ENCODE measurements at regions not wholly inside any gene's neighbourhood (a gene's known extent, or its start where the extent isn't known, plus 50 kb on each side); places are given as distances from the start of the nearest gene placed in this dataset.

GRCh38 chr2:144317071-144317738, 202.7 kb downstream of the ZEB2 start:
- no peak for DNase-seq
- Mint-ChIP-seq H3K9me3 (peaks cover 5 to 9% of the 10 kb centered on the region in 2 donors), H3K36me3 (ENCODE audit: insufficient read depth in 2 of 2) (peaks cover 23 to 26% of the 10 kb centered on the region in 2 donors), H3K4me1 (ENCODE audit: low read depth) (peaks cover 20% of the 10 kb centered on the region), H3K27ac (peak overlapping the region; percentile 16), H3K4me3 (no peak overlapping the region), H3K27me3 (ENCODE audit: low read depth) (no peaks in the 10 kb centered on the region)
- no peak for ATAC-seq (replicated peaks in 1 of 2)

GRCh38 chr2:144310889-144311608, 208.9 kb downstream of the ZEB2 start:
- H3K27me3 Mint-ChIP-seq (ENCODE audit: low read depth), result no peaks in the 10 kb centered on the region
- peak overlapping the region in 1 of 2 donors; percentile 45 for H3K4me3 Mint-ChIP-seq
- peaks cover 24 to 38% of the 10 kb centered on the region in 2 donors for H3K36me3 Mint-ChIP-seq (ENCODE audit: insufficient read depth in 2 of 2)
- H3K9me3 Mint-ChIP-seq, result peaks cover 9 to 15% of the 10 kb centered on the region in 2 donors
- DNase-seq (no peak), ATAC-seq (replicated peaks in 1 of 2) (peak; percentile 34 to 87)
- peak overlapping the region; percentile 49 for H3K27ac Mint-ChIP-seq
- H3K4me1 Mint-ChIP-seq (ENCODE audit: low read depth), result peaks cover 35% of the 10 kb centered on the region

- Mint-ChIP-seq H3K4me3 (peak overlapping the region; percentile 10 to 45), H3K36me3 (ENCODE audit: insufficient read depth in 2 of 2) (peaks cover 21 to 34% of the 10 kb centered on the region in 2 donors), H3K9me3 (peaks cover 9 to 15% of the 10 kb centered on the region in 2 donors), H3K4me1 (ENCODE audit: low read depth) (peaks cover 38% of the 10 kb centered on the region), H3K27me3 (ENCODE audit: low read depth) (no peaks in the 10 kb centered on the region), H3K27ac (peak overlapping the region; percentile 49)
- DNase-seq, result no peak
- peak; percentile 32 to 74 for ATAC-seq (replicated peaks in 1 of 2)
Measured at GRCh38 chr2:144310484-144310883, 209.4 kb downstream of the ZEB2 start.

- ATAC-seq (replicated peaks in 1 of 2) (no peak), DNase-seq (no peak)
- H3K4me1 Mint-ChIP-seq (ENCODE audit: low read depth), result peaks cover 46% of the 10 kb centered on the region
- peaks cover 9 to 10% of the 10 kb centered on the region in 2 donors for H3K9me3 Mint-ChIP-seq
- peaks cover 18 to 27% of the 10 kb centered on the region in 2 donors for H3K36me3 Mint-ChIP-seq (ENCODE audit: insufficient read depth in 2 of 2)
- H3K27ac Mint-ChIP-seq, result no peak overlapping the region
- no peaks in the 10 kb centered on the region for H3K27me3 Mint-ChIP-seq (ENCODE audit: low read depth)
- no peak overlapping the region for H3K4me3 Mint-ChIP-seq
Measured at GRCh38 chr2:144307711-144308110, 212.2 kb downstream of the ZEB2 start.

GRCh38 chr2:144304202-144304601, 215.7 kb downstream of the ZEB2 start:
- DNase-seq (no peak), ATAC-seq (replicated peaks in 1 of 2) (peak; percentile 36 to 81)
- H3K27ac Mint-ChIP-seq, result peak overlapping the region; percentile 0
- peaks cover 23% of the 10 kb centered on the region for H3K4me1 Mint-ChIP-seq (ENCODE audit: low read depth)
- no peaks in the 10 kb centered on the region for H3K27me3 Mint-ChIP-seq (ENCODE audit: low read depth)
- H3K4me3 Mint-ChIP-seq, result peak overlapping the region in 1 of 2 donors; percentile 68
- H3K9me3 Mint-ChIP-seq, result no peaks in the 10 kb centered on the region
- peaks cover 3 to 6% of the 10 kb centered on the region in 2 donors for H3K36me3 Mint-ChIP-seq (ENCODE audit: insufficient read depth in 2 of 2)

- H3K36me3 Mint-ChIP-seq (ENCODE audit: insufficient read depth in 2 of 2), result peaks cover 5 to 6% of the 10 kb centered on the region in 2 donors
- H3K4me3 Mint-ChIP-seq, result no peak overlapping the region
- H3K4me1 Mint-ChIP-seq (ENCODE audit: low read depth), result peaks cover 8% of the 10 kb centered on the region
- H3K27ac Mint-ChIP-seq, result no peak overlapping the region
- no peaks in the 10 kb centered on the region for H3K9me3 Mint-ChIP-seq
- DNase-seq, result no peak
- no peak for ATAC-seq (replicated peaks in 1 of 2)
- no peaks in the 10 kb centered on the region for H3K27me3 Mint-ChIP-seq (ENCODE audit: low read depth)
Measured at GRCh38 chr2:144300632-144301031, 219.3 kb downstream of the ZEB2 start.

GRCh38 chr2:144290276-144290675, 229.6 kb downstream of the ZEB2 start:
- Mint-ChIP-seq H3K4me3 (no peak overlapping the region), H3K27ac (no peak overlapping the region), H3K27me3 (ENCODE audit: low read depth) (no peaks in the 10 kb centered on the region), H3K4me1 (ENCODE audit: low read depth) (peaks cover 8% of the 10 kb centered on the region), H3K9me3 (peaks cover 5 to 7% of the 10 kb centered on the region in 2 donors), H3K36me3 (ENCODE audit: insufficient read depth in 2 of 2) (peaks cover 0 to 9% of the 10 kb centered on the region in 2 donors)
- DNase-seq (no peak), ATAC-seq (replicated peaks in 1 of 2) (no peak)

GRCh38 chr2:144288438-144288837, 231.5 kb downstream of the ZEB2 start:
- Mint-ChIP-seq H3K36me3 (ENCODE audit: insufficient read depth in 2 of 2) (peaks cover 0 to 7% of the 10 kb centered on the region in 2 donors), H3K4me1 (ENCODE audit: low read depth) (peaks cover 8% of the 10 kb centered on the region), H3K27ac (no peak overlapping the region), H3K9me3 (peaks cover 5 to 7% of the 10 kb centered on the region in 2 donors), H3K4me3 (no peak overlapping the region), H3K27me3 (ENCODE audit: low read depth) (no peaks in the 10 kb centered on the region)
- DNase-seq (no peak), ATAC-seq (replicated peaks in 1 of 2) (no peak)

- DNase-seq, result no peak
- peaks cover 0 to 3% of the 10 kb centered on the region in 2 donors for H3K9me3 Mint-ChIP-seq
- ATAC-seq (replicated peaks in 1 of 2), result no peak
- H3K4me1 Mint-ChIP-seq (ENCODE audit: low read depth), result peaks cover 12% of the 10 kb centered on the region
- peaks cover 0 to 2% of the 10 kb centered on the region in 2 donors for H3K36me3 Mint-ChIP-seq (ENCODE audit: insufficient read depth in 2 of 2)
- H3K27ac Mint-ChIP-seq, result no peak overlapping the region
- H3K27me3 Mint-ChIP-seq (ENCODE audit: low read depth), result no peaks in the 10 kb centered on the region
- H3K4me3 Mint-ChIP-seq, result no peak overlapping the region
Measured at GRCh38 chr2:144285324-144285723, 234.6 kb downstream of the ZEB2 start.

- peaks cover 0 to 3% of the 10 kb centered on the region in 2 donors for H3K36me3 Mint-ChIP-seq (ENCODE audit: insufficient read depth in 2 of 2)
- no peaks in the 10 kb centered on the region for H3K9me3 Mint-ChIP-seq
- H3K27me3 Mint-ChIP-seq (ENCODE audit: low read depth), result no peaks in the 10 kb centered on the region
- no peak overlapping the region for H3K4me3 Mint-ChIP-seq
- no peak overlapping the region for H3K27ac Mint-ChIP-seq
- H3K4me1 Mint-ChIP-seq (ENCODE audit: low read depth), result peaks cover 35% of the 10 kb centered on the region
- ATAC-seq (replicated peaks in 1 of 2) (no peak), DNase-seq (no peak)
Measured at GRCh38 chr2:144281476-144281875, 238.4 kb downstream of the ZEB2 start.

GRCh38 chr2:144280009-144280408, 239.9 kb downstream of the ZEB2 start:
- Mint-ChIP-seq H3K27ac (no peak overlapping the region), H3K9me3 (no peaks in the 10 kb centered on the region), H3K36me3 (ENCODE audit: insufficient read depth in 2 of 2) (peaks cover 0 to 3% of the 10 kb centered on the region in 2 donors), H3K27me3 (ENCODE audit: low read depth) (no peaks in the 10 kb centered on the region), H3K4me1 (ENCODE audit: low read depth) (peaks cover 27% of the 10 kb centered on the region), H3K4me3 (no peak overlapping the region)
- DNase-seq (no peak), ATAC-seq (replicated peaks in 1 of 2) (no peak)

GRCh38 chr2:144279165-144279564, 240.8 kb downstream of the ZEB2 start:
- peak overlapping the region; percentile 54 for H3K27ac Mint-ChIP-seq
- DNase-seq (no peak), ATAC-seq (replicated peaks in 1 of 2) (no peak)
- H3K4me1 Mint-ChIP-seq (ENCODE audit: low read depth), result peaks cover 27% of the 10 kb centered on the region
- H3K36me3 Mint-ChIP-seq (ENCODE audit: insufficient read depth in 2 of 2), result peaks cover 0 to 3% of the 10 kb centered on the region in 2 donors
- H3K4me3 Mint-ChIP-seq, result peak overlapping the region in 1 of 2 donors; percentile 43
- H3K27me3 Mint-ChIP-seq (ENCODE audit: low read depth), result no peaks in the 10 kb centered on the region
- H3K9me3 Mint-ChIP-seq, result no peaks in the 10 kb centered on the region

- DNase-seq (no peak), ATAC-seq (replicated peaks in 1 of 2) (no peak)
- H3K4me1 Mint-ChIP-seq (ENCODE audit: low read depth), result peaks cover 27% of the 10 kb centered on the region
- no peaks in the 10 kb centered on the region for H3K9me3 Mint-ChIP-seq
- H3K36me3 Mint-ChIP-seq (ENCODE audit: insufficient read depth in 2 of 2), result peaks cover 0 to 3% of the 10 kb centered on the region in 2 donors
- H3K4me3 Mint-ChIP-seq, result peak overlapping the region; percentile 11 to 27
- no peak overlapping the region for H3K27ac Mint-ChIP-seq
- H3K27me3 Mint-ChIP-seq (ENCODE audit: low read depth), result no peaks in the 10 kb centered on the region
Measured at GRCh38 chr2:144277622-144278354, 242.1 kb downstream of the ZEB2 start.
